ENCODE measurements at regions not wholly inside any gene's neighbourhood (a gene's known extent, or its start where the extent isn't known, plus 50 kb on each side); places are given as distances from the start of the nearest gene placed in this dataset.
"Not testable (repeated sequence)": the region's sequence is repeated elsewhere in the genome, so short reads cannot be mapped to it uniquely, and the experiment has no call there.

DNA sequence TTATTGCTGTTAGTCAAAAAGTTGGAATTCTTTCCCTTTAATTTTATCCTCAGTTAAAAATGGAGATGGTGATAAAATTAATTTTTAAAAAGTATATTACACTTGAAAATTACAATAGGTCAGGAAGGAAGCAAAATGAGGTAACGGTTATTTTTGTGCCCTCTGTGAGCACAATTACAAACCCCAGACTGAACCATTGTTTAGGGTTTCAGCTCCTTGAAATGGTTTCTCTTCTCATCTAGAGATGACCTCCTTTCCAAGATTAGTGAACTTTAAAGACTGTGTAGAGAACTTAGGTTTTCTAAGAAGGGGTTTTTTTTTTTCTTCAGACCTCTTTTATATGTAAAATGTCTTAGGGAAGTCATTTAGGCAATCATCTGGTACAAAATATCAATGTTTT lies 126.2 kb upstream of the CHD1 start:
- H3K4me3 ChIP-seq (ENCODE audit: control insufficient read depth, low read depth, low read length) = no peak overlapping the region
- TF ChIP-seq, protein P1, sequence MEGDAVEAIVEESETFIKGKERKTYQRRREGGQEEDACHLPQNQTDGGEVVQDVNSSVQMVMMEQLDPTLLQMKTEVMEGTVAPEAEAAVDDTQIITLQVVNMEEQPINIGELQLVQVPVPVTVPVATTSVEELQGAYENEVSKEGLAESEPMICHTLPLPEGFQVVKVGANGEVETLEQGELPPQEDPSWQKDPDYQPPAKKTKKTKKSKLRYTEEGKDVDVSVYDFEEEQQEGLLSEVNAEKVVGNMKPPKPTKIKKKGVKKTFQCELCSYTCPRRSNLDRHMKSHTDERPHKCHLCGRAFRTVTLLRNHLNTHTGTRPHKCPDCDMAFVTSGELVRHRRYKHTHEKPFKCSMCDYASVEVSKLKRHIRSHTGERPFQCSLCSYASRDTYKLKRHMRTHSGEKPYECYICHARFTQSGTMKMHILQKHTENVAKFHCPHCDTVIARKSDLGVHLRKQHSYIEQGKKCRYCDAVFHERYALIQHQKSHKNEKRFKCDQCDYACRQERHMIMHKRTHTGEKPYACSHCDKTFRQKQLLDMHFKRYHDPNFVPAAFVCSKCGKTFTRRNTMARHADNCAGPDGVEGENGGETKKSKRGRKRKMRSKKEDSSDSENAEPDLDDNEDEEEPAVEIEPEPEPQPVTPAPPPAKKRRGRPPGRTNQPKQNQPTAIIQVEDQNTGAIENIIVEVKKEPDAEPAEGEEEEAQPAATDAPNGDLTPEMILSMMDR (IDR thresholded peaks at IDR 0.05; ENCODE audit: control insufficient read depth, insufficient read depth, low read depth, low read length, missing control alignments) = no peak
- DNase-seq (ENCODE audit: low read depth) = no peak

DNA sequence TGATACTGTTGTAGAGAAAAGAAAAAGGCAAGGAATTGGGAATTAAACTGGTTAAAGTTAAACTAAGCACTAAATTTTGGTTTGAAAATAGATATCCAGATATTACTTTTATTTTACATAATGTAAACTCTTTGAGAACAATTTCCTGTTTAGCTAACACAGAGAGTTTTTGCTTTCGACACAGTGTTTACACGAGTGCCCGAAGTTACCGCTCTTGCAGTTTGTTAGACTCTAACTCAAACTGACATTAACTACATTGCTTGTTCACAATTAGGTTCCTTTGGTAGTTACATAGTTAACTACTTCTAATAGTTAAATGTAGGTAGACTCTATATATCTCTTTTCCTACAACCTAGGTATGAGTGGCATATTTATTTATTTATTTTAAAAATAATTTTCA lies 117.1 kb upstream of the CHD1 start:
- TF ChIP-seq, protein P1 (IDR thresholded peaks at IDR 0.05; ENCODE audit: control insufficient read depth, insufficient read depth, low read depth, low read length, missing control alignments) = no peak
- H3K4me3 ChIP-seq (ENCODE audit: control insufficient read depth, low read depth, low read length) = no peak overlapping the region
- DNase-seq (ENCODE audit: low read depth) = no peak

DNA sequence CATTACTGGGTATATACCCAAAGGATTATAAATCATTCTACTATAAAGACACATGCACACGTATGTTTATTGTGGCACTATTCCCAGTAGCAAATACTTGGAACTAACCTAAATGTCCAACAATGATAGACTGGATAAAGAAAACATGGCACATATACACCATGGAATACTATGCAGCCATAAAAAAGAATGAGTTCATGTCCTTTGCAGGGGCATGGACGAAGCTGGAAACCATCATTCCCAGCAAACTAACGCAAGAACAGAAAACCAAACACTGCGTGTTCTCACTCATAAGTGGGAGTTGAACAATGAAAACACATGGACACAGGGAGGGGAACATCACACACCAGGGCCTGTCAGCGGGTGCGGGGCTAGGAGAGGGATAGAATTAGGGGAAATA lies 114.5 kb upstream of the CHD1 start:
- DNase-seq (ENCODE audit: low read depth) = not testable (repeated sequence)

DNA sequence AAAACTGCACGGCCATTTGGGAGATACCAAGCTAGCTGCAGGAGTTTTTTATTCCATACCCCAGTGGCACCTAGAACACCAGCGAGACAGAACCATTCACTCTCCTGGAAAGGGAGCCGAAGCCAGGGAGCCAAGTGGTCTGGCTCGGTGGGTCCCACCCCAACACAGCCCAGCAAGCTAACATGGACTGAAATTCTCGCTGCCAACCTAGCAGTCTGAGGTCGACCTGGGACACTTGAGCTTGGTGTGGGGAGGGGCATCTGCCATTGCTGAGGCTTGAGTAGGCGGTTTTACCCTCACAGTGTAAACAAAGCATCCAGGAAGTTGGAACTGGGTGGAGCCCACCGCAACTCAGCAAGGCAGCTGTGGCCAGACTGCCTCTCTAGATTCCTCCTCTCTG lies 108.9 kb upstream of the CHD1 start:
- TF ChIP-seq, protein P1 (IDR thresholded peaks at IDR 0.05; ENCODE audit: control insufficient read depth, insufficient read depth, low read depth, low read length, missing control alignments) = no peak
- DNase-seq (ENCODE audit: low read depth) = no peak
- no peak overlapping the region for H3K4me3 ChIP-seq (ENCODE audit: control insufficient read depth, low read depth, low read length)

More for the DNA sequence above, 114.5 kb upstream of the CHD1 start:
- not testable (repeated sequence) for H3K4me3 ChIP-seq (ENCODE audit: control insufficient read depth, low read depth, low read length)

DNA sequence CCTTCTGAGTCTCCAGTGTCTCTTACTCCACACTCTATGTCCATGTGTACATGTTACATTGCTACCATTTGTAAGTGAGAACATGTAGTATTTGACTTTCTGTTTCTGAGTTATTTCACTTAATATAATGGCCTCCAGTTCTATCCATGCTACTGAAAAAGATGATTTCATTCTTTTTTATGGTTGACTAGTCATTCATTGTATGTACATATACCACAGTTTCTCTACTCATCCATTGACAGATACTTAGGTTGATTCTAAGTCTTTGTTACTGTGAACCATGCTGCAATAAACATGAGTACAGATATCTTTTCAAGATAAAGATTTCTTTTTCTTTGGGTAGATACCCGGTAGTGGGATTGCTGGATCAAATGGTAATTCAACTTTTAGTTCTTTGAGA lies 107.1 kb upstream of the CHD1 start:
- no peak overlapping the region for H3K4me3 ChIP-seq (ENCODE audit: control insufficient read depth, low read depth, low read length)
- no peak for DNase-seq (ENCODE audit: low read depth)
- TF ChIP-seq, protein P1 (IDR thresholded peaks at IDR 0.05; ENCODE audit: control insufficient read depth, insufficient read depth, low read depth, low read length, missing control alignments) = no peak

DNA sequence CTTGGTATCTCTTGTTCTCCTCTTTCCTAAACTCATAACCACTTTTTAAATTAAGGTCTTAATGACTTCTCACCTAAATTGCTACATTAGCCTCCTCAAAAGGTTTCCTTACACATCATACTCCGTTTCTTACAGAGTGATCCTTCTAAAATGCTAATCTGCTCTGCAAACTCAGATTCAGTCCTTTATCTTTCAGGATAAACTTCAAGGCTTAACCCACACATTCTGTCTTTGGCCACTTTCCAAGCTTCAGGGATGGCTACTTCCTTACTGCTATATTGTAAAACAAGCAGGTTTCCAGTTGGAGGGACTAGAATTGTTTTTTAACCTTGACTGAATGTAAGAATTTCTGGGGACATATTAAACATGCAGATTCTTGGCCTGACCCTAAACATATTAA lies 105.5 kb upstream of the CHD1 start:
- no peak for DNase-seq (ENCODE audit: low read depth)
- no peak overlapping the region for H3K4me3 ChIP-seq (ENCODE audit: control insufficient read depth, low read depth, low read length)
- TF ChIP-seq, protein P1 (IDR thresholded peaks at IDR 0.05; ENCODE audit: control insufficient read depth, insufficient read depth, low read depth, low read length, missing control alignments) = no peak

DNA sequence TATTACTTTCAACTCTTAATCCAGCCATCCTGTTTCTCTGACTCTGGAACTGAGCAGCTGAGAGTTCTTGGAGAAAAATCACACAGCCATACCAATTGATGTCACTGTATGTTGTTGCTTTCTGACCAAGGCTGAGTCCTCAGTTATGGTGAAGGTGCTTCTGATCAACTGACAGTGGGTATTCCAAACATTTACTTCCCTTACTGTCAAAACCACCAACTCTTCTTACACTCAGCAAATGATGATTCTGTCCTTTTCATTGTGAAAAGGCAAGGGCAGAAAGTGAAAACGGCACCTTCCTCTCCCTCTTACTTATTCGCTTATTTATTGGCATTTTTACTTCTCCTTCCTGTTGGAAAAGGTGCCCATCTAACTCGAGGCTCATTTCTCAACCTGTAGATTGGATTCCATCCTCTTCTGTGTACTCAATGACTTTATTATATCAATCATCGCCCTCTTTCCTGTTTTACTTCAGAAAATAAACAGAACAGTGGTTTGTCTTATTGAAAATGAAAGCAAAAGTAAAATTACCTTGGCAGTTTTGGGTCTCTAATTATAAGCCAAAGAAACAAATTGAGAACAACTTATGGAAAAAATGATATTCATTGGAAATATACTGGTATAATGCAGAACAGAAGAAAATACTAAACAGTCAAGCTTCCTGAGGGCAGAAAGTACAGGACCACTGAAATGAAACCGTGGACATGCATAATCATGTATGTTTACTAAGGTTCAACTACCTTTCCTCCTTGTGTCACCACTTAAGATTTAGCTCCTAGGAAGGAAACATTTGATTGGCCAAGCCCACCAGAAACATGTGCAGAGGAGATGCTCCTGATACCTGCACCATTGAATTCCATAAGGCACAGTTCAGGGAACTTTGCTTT lies 104.5 kb upstream of the CHD1 start:
- no peak for DNase-seq (ENCODE audit: low read depth)
- TF ChIP-seq, protein P1 (IDR thresholded peaks at IDR 0.05; ENCODE audit: control insufficient read depth, insufficient read depth, low read depth, low read length, missing control alignments) = no peak
- H3K4me3 ChIP-seq (ENCODE audit: control insufficient read depth, low read depth, low read length) = no peak overlapping the region; the same call in 1 of the 2 replicates
